AG09309 (cell line): ENCODE measurements at regions not wholly inside any gene's neighbourhood (a gene's known extent, or its start where the extent isn't known, plus 50 kb on each side); places are given as distances from the start of the nearest gene placed in this dataset.
"Not testable (repeated sequence)": the region's sequence is repeated elsewhere in the genome, so short reads cannot be mapped to it uniquely, and the experiment has no call there.

Source experiments
- DNase-seq: peaks from one replicate; pipeline ENCODE4 v3.0.0-alpha.2; 2010; ENCODE audit warnings: low read depth
- H3K4me3 ChIP-seq: 2 replicates; pipeline ENCODE4 v1.5.1; 2011; ENCODE audit warnings: mild to moderate bottlenecking, low read depth, low read length, moderate library complexity; ENCODE audit not compliant: control insufficient read depth
- CTCF ChIP-seq: IDR thresholded peaks from 2 replicates; pipeline ENCODE4 v1.5.1; 2011; ENCODE audit warnings: mild to moderate bottlenecking, low read depth, low read length, inconsistent platforms; ENCODE audit not compliant: insufficient read depth, control insufficient read depth; ENCODE audit errors: missing control alignments

- H3K4me3 ChIP-seq, result no peak overlapping the region
- no peak for DNase-seq
- no peak for TF ChIP-seq CTCF
These were observed 88.8 kb upstream of the GJB6 start for GRCh38 chr13:20320885-20321284.

- no peak overlapping the region for H3K4me3 ChIP-seq
- DNase-seq, result no peak
- no peak for TF ChIP-seq CTCF
These were observed 81.8 kb upstream of the GJB6 start for GRCh38 chr13:20313896-20314295.

GRCh38 chr13:20312292-20312691, 80.2 kb upstream of the GJB6 start:
- H3K4me3 ChIP-seq, result no peak overlapping the region
- TF ChIP-seq CTCF, result no peak
- DNase-seq, result no peak

GRCh38 chr13:20311596-20311995, 79.5 kb upstream of the GJB6 start:
- no peak for DNase-seq
- no peak overlapping the region for H3K4me3 ChIP-seq

GRCh38 chr13:20311022-20311421, 78.9 kb upstream of the GJB6 start:
- no peak for DNase-seq
- no peak for TF ChIP-seq CTCF

More at GRCh38 chr13:20311596-20311995, 79.5 kb upstream of the GJB6 start:
- no peak for TF ChIP-seq CTCF

GRCh38 chr13:20306039-20306438, 73.9 kb upstream of the GJB6 start:
- H3K4me3 ChIP-seq, result no peak overlapping the region
- DNase-seq, result no peak
- no peak for TF ChIP-seq CTCF

More at GRCh38 chr13:20311022-20311421, 78.9 kb upstream of the GJB6 start:
- no peak overlapping the region for H3K4me3 ChIP-seq

GRCh38 chr13:20305587-20305986, 73.5 kb upstream of the GJB6 start:
- no peak overlapping the region for H3K4me3 ChIP-seq
- no peak for TF ChIP-seq CTCF
- no peak for DNase-seq

GRCh38 chr13:20304061-20304460, 71.9 kb upstream of the GJB6 start:
- not testable (repeated sequence) for DNase-seq

More at GRCh38 chr13:20304061-20304460, 71.9 kb upstream of the GJB6 start:
- not testable (repeated sequence) for H3K4me3 ChIP-seq
